Neural progenitor cell (in vitro differentiated cells): ENCODE measurements at regions not wholly inside any gene's neighbourhood (a gene's known extent, or its start where the extent isn't known, plus 50 kb on each side); places are given as distances from the start of the nearest gene placed in this dataset.

ENCODE experiments used
- DNase-seq: peaks from one replicate; pipeline ENCODE4 v3.0.0-alpha.2; 2016; ENCODE audit warnings: low spot score
- H2AFZ ChIP-seq: fragments of 200-600 bp; sonication (generic); replicated peaks from 2 replicates; pipeline ENCODE4 v1.6.1; 2016; ENCODE audit warnings: antibody characterized with exemption
- H3F3A ChIP-seq: fragments of 200-600 bp; sonication (generic); 2 replicates; pipeline ENCODE4 v1.6.1; 2016; ENCODE audit warnings: antibody characterized with exemption, low read depth
- H3K27ac ChIP-seq: fragments of 200-600 bp; sonication (generic); 2 replicates; pipeline ENCODE4 v1.5.1; 2016; ENCODE audit warnings: mild to moderate bottlenecking
- H3K27me3 ChIP-seq: fragments of 200-600 bp; sonication (generic); 2 replicates; pipeline ENCODE4 v1.6.1; 2016; ENCODE audit warnings: mild to moderate bottlenecking, moderate library complexity
- H3K36me3 ChIP-seq: fragments of 200-600 bp; sonication (generic); 2 replicates; pipeline ENCODE4 v1.5.1; 2016
- H3K4me1 ChIP-seq: fragments of 200-600 bp; sonication (generic); 2 replicates; pipeline ENCODE4 v1.6.1; 2016; ENCODE audit warnings: mixed run types
- H3K4me2 ChIP-seq: fragments of 200-600 bp; sonication (generic); 2 replicates; pipeline ENCODE4 v1.6.1; 2016
- H3K4me3 ChIP-seq: fragments of 200-600 bp; sonication (generic); 2 replicates; pipeline ENCODE4 v1.5.1; 2016
- H3K79me2 ChIP-seq: fragments of 200-600 bp; sonication (generic); 2 replicates; pipeline ENCODE4 v1.6.1; 2016; ENCODE audit warnings: low read depth
- H3K9ac ChIP-seq: fragments of 200-600 bp; sonication (generic); 2 replicates; pipeline ENCODE4 v1.6.1; 2016
- H3K9me3 ChIP-seq: fragments of 200-600 bp; sonication (generic); 2 replicates; pipeline ENCODE4 v1.5.1; 2016; ENCODE audit warnings: low read depth
- H4K20me1 ChIP-seq: fragments of 200-600 bp; sonication (generic); 2 replicates; pipeline ENCODE4 v1.6.1; 2016; ENCODE audit warnings: low read depth
- H3K27ac Mint-ChIP-seq: 3 replicates; pipeline ENCODE4 v1.8.0; 2021; ENCODE audit warnings: mixed read lengths
- H3K27me3 Mint-ChIP-seq: 2 replicates; pipeline ENCODE4 v1.8.0; 2022; ENCODE audit warnings: low read depth, mild to moderate bottlenecking, inconsistent platforms, moderate library complexity, mixed read lengths; ENCODE audit not compliant: insufficient read depth
- H3K36me3 Mint-ChIP-seq: 3 replicates; pipeline ENCODE4 v1.8.0; 2021; ENCODE audit warnings: mixed read lengths
- H3K4me1 Mint-ChIP-seq: 3 replicates; pipeline ENCODE4 v1.8.0; 2021; ENCODE audit warnings: mixed read lengths
- H3K4me3 Mint-ChIP-seq: 3 replicates; pipeline ENCODE4 v1.8.0; 2021; ENCODE audit warnings: mild to moderate bottlenecking, moderate library complexity, mixed read lengths
- H3K9me3 Mint-ChIP-seq: 3 replicates; pipeline ENCODE4 v1.8.0; 2020; ENCODE audit warnings: mixed read lengths
- CTCF ChIP-seq: fragments of 200-600 bp; sonication (generic); IDR thresholded peaks from 2 replicates; pipeline ENCODE4 v1.5.1; 2017; ENCODE audit warnings: antibody characterized with exemption, mild to moderate bottlenecking
- EZH2 ChIP-seq: fragments of 200-600 bp; sonication (generic); IDR thresholded peaks from 2 replicates; pipeline ENCODE4 v1.6.1; 2017; ENCODE audit warnings: antibody characterized with exemption, mild to moderate bottlenecking, moderate library complexity
- EZH2phosphoT487 ChIP-seq: fragments of 200-600 bp; sonication (generic); IDR thresholded peaks from 2 replicates; pipeline ENCODE4 v1.6.1; 2017; ENCODE audit warnings: antibody characterized with exemption

GRCh38 chr1:168455764-168456163 is 88.0 kb downstream of the XCL2 start:
- H3K27me3 ChIP-seq = no peaks in the 10 kb centered on the region
- no peak for TF ChIP-seq EZH2phosphoT487
- TF ChIP-seq CTCF = no peak
- TF ChIP-seq EZH2 = no peak
- Mint-ChIP-seq H3K36me3 (no peaks in the 10 kb centered on the region), H3K4me3 (no peak overlapping the region), H3K27me3 (no peaks in the 10 kb centered on the region), H3K27ac (no peak overlapping the region), H3K9me3 (peaks cover 27% of the 10 kb centered on the region), H3K4me1 (no peaks in the 10 kb centered on the region)
- H3K9ac ChIP-seq = no peak overlapping the region
- H4K20me1 ChIP-seq = no peaks in the 10 kb centered on the region
- H3K27ac ChIP-seq = no peak overlapping the region
- H3K4me1 ChIP-seq = no peaks in the 10 kb centered on the region
- H3F3A ChIP-seq = no peaks in the 10 kb centered on the region
- H3K9me3 ChIP-seq = no peaks in the 10 kb centered on the region
- H2AFZ ChIP-seq = no peak overlapping the region
- H3K36me3 ChIP-seq = no peaks in the 10 kb centered on the region
- no peak overlapping the region for H3K4me3 ChIP-seq
- H3K79me2 ChIP-seq = no peaks in the 10 kb centered on the region
- DNase-seq = no peak
- H3K4me2 ChIP-seq = no peak overlapping the region

- Histone ChIP-seq H3K9ac (no peak overlapping the region), H3K9me3 (no peaks in the 10 kb centered on the region), H3K4me2 (no peak overlapping the region), H3K27ac (no peak overlapping the region), H3F3A (no peaks in the 10 kb centered on the region), H3K4me3 (no peak overlapping the region), H3K27me3 (no peaks in the 10 kb centered on the region), H4K20me1 (no peaks in the 10 kb centered on the region), H3K79me2 (no peaks in the 10 kb centered on the region), H2AFZ (no peak overlapping the region), H3K4me1 (no peaks in the 10 kb centered on the region), H3K36me3 (no peaks in the 10 kb centered on the region)
- Mint-ChIP-seq H3K36me3 (no peaks in the 10 kb centered on the region), H3K4me3 (no peak overlapping the region), H3K9me3 (peaks cover 27% of the 10 kb centered on the region), H3K27ac (no peak overlapping the region), H3K4me1 (no peaks in the 10 kb centered on the region), H3K27me3 (no peaks in the 10 kb centered on the region)
- TF ChIP-seq CTCF = no peak
- no peak for TF ChIP-seq EZH2phosphoT487
- TF ChIP-seq EZH2 = no peak
- no peak for DNase-seq
These were observed 89.5 kb downstream of the XCL2 start for GRCh38 chr1:168454211-168454815.

GRCh38 chr1:168453056-168453455 is 90.7 kb downstream of the XCL2 start:
- no peaks in the 10 kb centered on the region for H3K27me3 ChIP-seq
- Mint-ChIP-seq H3K27ac (no peak overlapping the region), H3K36me3 (no peaks in the 10 kb centered on the region), H3K4me3 (no peak overlapping the region), H3K27me3 (no peaks in the 10 kb centered on the region), H3K4me1 (no peaks in the 10 kb centered on the region), H3K9me3 (peaks cover 20% of the 10 kb centered on the region)
- H3K9ac ChIP-seq = no peak overlapping the region
- no peak overlapping the region for H3K4me3 ChIP-seq
- TF ChIP-seq EZH2 = no peak
- no peak for TF ChIP-seq CTCF
- no peak for TF ChIP-seq EZH2phosphoT487
- no peaks in the 10 kb centered on the region for H3K9me3 ChIP-seq
- H3K79me2 ChIP-seq = no peaks in the 10 kb centered on the region
- no peak overlapping the region for H3K27ac ChIP-seq
- H3F3A ChIP-seq = no peaks in the 10 kb centered on the region
- no peak overlapping the region for H2AFZ ChIP-seq
- H3K36me3 ChIP-seq = no peaks in the 10 kb centered on the region
- H3K4me1 ChIP-seq = no peaks in the 10 kb centered on the region
- H4K20me1 ChIP-seq = no peaks in the 10 kb centered on the region
- H3K4me2 ChIP-seq = no peak overlapping the region
- no peak for DNase-seq
